GM18511 (cell line): ENCODE measurements at regions not wholly inside any gene's neighbourhood (a gene's known extent, or its start where the extent isn't known, plus 50 kb on each side); places are given as distances from the start of the nearest gene placed in this dataset.
"Not testable (repeated sequence)": the region's sequence is repeated elsewhere in the genome, so short reads cannot be mapped to it uniquely, and the experiment has no call there.

ENCODE experiments used
- ATAC-seq: cut with Tn5 transposase; IDR thresholded peaks from one replicate; pipeline ENCODE4 v1.9.1; 2021; ENCODE audit warnings: mild to moderate bottlenecking, moderate library complexity; ENCODE audit not compliant: unreplicated experiment

DNA sequence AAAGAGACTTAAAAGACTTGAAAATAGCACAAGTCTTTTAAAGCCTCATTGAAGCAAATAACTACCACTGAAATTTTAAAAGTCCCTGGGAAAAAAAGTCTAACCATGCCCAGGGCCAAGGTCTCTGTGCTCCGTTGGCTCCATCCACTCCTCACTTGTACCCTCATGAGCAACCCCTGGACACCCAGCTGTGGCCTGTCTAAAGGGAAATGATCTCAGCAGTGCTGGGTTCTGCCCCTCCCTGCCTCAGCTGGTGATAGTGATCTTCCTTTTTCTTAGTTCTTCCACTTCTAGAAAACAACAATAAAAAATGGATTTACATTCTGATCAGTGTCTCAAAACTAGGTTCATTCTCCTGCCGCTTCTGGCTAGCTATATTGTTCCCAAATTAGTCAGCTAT lies 423.5 kb upstream of the ADAMTS5 start:
- ATAC-seq = no peak

DNA sequence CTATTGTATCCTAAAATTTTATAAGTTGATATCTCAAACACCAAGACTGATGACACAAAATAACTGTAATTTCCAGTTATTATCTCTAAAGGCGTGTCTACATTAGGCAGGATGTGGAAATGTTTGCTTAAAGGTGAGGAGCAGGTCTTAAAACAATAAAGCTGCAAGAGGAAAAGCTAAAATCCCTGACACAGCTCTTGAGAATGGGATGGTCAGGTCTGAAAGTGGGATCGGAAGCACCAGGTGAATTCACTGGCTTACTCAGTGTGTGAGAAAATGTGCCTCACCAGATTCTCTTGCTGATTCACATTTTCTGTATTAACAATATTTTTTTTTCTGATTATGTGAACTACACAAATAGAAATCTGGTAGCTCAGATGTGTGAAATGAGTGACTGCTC lies 421.9 kb upstream of the ADAMTS5 start:
- ATAC-seq = no peak

DNA sequence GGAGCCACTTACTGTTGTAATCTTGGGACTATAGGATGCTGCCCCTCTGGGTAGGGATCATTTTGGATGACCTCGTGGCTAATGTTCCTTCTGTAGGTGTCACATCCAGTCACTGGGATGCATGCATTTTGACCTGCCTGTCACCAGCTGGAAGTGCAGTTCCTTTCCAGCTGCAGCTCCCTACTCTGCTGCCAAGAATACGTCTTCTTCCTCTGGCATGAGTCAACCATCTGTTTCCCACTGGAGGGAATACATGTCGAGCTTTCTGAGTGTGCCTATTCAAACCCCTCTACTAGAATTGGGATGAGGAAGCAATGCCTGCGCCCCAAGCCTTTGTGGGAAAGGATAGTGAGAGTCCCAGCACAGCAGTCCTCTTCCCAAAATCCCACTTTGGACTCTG lies 415.5 kb upstream of the ADAMTS5 start:
- ATAC-seq = no peak

DNA sequence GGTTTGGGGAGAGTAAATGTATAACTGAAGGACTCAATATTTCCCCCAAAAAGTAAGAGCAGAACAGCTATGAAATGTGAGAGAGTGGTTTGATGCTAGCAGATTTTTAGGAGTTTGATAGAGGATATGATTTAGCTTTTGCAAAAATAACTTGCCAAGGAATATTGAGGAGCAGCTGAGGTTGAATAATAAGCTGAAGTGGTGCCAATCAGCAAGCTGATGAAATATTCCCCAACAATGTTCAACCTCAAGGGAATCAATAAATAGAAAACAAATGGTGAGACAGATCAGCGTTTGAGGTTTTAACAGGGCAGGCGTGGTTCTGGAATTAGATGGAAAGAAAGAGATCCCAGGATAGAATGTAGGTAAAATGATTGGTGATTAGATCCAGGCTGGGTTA lies 413.4 kb upstream of the ADAMTS5 start:
- no peak for ATAC-seq

DNA sequence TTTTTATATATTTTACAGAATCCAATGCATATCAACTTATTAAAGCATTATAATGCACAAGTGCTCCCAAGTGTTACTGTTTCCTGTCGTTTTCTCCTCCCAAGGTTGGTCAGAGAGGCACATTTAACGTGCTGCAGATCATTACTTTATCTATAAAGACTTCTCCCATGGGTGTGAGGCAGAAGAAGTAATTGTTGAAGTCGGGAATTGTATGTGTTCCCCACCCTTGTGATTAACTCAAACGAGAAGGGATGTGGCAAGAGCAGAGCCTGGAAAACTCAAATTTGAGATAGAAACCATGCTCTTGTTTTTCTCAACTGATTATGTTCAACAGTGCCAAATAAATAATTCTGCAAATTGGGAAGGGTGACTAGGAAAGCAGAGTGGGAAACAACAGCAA lies 412.5 kb upstream of the ADAMTS5 start:
- ATAC-seq = no peak

DNA sequence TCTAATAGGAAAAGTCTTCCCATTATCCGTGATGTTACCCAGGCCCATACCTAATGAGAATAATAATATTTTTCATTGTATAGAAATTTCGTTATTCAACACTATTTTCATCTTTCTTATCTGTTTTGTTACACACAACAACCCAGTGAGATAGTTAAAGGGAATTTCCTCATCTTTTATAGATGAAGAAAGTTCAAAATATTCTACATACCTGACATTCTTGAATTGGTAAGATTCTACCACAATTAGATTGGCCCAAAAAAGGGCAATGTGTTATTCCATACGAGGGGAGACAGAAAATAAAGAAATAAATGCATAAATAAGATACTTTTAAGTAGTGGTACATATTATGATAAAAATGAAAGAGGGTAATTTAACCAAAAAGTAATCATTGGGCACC lies 405.5 kb upstream of the ADAMTS5 start:
- ATAC-seq = no peak

DNA sequence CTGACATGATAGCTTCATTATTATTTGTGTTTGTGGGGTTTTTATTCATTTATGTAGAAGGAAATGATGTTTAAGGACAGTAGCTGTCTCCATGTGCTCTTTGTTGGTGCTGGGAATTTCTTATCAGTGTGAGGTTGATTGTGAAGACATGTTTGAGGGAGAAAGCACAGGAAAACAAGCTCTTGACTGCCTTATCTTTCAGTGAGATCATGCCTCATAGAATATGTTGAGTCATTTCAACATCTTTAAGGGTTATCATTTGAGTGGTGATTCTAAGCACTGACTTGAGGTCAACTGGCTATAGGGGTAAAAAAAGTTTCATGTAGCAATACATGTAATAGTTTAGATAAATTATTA lies 405.1 kb upstream of the ADAMTS5 start:
- no peak for ATAC-seq

DNA sequence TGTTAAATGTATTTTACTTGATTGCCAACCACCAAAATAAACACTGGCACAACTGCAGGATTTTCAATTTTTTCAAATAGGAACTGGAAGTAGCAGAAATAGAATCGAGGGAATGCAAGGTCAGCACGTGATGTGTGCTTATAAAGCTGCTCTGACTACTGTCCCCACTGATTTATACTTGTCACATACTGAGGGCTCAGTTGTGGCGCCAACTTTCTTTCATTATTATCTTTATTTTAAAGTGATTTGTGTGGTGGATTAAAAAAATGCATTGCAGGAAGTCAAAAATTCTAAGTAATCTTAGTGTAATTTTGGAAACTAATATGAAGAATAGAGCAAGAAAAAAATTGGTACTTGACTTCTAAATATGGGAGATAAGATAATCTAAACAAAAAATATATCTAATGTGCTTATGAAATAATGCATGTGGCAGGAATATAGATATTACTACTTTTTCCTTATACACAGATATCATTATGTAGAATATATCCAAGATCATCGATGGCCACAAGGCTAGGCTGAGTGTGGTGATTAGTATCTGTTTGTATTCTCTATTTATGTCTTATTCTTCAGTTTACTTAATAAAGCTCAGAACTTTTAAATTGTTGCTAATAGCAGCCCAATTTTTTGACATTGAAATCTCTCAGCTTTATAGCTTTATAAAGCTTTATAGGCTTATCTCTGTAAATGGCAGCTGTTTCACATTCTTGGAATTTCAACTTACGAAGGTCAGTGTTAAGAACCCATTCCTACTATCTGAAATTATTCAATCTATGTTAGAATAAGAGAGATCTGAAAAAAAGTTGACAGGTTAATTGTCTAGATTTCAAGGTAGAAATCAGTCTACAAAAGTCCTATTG lies 404.5 kb upstream of the ADAMTS5 start:
- no peak for ATAC-seq

DNA sequence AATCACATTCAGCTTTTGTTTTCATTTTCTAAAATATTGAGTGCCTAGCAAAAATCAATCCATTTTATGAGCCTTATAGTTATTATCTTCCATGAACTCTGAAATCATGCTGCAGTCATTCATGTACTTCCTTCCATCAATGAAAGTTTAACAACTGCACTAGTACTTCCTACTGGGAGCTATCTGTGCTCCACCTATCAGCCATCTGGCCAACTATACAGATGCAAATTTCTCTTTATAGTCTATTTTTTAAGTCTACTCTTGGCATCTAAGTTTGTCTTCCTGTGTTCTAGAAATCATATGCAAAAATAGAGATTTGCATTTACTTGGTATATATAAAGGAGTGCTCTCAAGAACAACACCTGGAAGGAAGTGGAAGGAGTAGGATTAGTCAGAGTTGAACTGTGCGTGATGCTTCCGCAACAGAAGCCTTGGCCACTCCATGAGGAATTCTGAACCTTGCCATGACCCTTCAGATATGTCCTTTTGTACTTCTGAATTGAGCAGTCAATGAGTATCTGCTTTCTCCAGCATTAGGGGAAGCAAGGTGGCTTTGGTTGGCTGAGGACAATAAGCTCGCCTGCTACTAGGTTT lies 403.2 kb upstream of the ADAMTS5 start:
- ATAC-seq = no peak

DNA sequence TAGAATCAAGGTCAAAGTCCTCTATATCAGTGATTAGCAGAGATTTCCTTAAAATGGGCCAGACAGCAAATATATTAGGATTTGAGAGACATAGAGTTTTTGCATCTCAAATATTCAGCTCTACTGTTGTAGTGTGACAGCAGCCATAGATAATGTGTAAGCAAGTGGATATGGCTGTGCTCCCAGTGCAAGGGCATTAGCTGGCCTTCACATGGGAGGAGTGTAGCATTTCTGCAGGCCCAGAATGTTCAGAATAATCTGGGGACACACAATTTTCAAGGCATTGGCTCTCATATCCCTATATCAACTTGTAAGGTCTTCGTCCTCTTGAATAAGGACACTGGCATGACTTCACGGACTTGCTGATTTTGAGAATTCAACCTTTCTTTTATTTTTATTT lies 402.3 kb upstream of the ADAMTS5 start:
- ATAC-seq = no peak

DNA sequence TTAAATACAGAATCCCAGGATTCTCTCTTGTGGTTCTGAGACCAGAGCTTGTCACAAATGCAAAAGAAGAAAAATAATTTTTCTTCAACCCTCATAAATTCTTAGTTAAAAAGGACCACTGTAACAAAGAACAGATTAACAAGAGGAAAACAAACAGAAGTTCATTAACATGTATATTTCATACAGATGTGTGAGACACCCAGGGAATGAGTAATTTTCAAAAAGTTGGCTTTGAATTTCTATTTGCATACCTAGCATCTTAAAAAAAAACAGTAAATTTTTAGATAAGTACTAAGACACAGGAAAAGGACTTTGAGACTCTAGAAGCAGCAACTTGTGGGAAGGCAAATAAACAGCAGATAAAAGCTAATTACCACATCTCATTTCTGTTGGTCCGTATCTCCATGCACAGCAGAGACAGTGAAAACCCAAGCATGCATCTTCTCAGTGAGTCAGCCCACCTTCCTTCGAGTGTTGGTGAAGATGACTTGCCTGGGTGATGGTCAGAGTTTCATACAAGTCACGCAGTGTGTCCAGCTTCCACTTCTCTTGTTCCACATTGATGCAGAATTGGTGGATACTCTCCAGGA lies 399.9 kb upstream of the ADAMTS5 start:
- no peak for ATAC-seq

DNA sequence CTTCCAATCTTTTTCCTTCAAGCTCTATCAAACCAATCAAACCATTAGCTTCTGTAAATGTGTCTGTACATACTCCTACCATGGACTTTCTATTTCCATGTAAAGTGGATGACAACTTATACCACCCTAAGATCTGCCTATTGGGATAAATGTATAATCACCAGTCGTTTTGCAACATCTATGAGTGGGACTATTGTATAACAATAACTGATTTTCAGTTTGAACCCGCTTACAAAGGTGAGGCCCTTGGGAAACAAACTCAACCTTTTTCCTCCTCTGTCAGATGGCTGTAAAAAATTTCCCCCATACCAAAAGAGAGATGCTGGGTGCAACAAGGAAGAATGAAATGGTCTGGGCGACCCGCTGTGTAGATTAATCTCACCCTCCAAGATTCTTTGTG lies 399.1 kb upstream of the ADAMTS5 start:
- ATAC-seq = no peak

DNA sequence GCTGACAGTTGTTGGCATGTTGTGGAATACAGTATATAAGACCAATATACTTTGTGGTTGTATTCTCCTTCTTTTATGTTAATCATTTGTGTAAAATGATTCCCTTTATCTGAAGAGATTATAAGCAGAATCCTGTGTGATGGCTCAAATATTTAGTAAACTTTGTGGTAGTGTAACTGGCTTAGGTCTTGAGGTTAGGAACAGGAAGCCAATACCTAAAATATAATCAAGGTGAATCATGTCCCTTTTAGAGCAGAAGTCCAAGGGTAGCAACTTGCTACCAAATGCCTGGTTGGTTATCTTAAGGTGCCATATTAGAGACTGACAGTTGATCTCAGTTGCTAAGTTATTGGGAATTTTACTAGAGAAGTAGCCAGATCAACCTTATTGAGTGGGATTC lies 398.5 kb upstream of the ADAMTS5 start:
- no peak for ATAC-seq

DNA sequence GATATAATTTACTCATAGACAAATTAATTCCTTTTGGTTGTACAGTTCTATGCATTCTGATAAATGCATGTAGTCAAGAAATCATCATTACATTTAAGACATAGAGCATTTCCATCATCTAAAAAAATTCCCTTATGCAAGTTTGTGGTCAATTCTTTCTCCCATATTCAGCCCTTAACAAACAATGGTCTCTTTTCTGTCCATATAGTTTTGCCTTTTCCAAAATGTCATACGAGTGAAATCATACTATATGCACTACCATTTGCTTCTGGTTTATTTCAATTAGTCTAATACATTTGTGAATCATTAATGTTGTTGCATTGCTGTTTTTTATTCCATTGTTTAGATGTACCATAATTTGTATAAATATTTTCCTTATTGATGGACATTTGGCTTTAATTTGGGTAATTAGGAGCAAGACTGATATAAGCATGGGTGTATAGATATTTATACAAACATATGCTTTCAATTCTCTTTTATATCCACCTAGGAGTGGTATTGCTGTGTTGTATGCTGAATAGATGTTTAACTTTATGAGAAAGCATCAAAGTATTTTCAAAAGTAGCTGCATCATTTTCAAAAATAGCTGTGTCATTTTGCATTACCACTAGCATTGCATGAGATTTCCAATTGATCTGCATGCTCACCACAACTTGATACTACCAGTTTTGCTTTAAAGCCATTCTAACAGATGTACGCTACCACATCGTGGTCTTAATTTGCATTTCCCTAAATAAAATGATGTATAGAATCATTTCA lies 397.0 kb upstream of the ADAMTS5 start:
- ATAC-seq = no peak

DNA sequence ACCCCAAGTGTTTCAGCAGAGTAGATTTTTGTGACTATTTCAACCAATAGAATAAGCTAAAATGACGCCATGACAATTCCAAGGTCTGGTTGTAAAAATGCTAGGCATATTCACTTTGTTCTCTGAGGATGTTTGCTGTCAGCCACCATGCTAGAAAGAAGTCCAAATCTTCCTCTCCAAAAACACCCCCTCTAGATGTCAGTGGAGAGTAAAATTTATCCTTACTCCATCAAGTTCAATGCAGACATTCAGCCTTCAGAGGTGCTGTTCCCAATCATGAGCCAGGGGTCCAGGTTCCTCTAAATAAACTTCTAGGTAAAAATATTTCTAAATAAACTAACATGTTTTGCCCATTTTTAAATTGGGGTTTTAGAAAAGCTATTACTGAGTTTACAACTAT lies 395.4 kb upstream of the ADAMTS5 start:
- no peak for ATAC-seq

DNA sequence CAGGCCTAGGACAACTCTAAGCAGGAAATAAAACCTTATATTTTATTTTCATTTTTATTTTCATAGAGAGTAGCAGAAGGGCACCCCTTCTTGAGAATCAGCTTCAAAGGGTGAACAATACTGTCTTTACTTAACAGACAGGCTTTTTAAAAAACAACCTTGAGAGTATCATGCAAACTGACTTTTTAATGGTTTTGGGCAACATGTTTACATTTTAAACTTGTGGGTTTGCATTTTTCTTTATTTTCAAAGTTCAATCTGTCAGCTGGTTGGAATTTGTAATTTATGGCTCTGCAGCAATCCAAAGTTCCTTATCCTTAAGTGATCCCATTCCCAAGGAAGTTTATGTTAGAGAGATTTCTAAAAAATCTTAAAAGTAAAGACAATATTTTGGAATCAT lies 392.3 kb upstream of the ADAMTS5 start:
- no peak for ATAC-seq

DNA sequence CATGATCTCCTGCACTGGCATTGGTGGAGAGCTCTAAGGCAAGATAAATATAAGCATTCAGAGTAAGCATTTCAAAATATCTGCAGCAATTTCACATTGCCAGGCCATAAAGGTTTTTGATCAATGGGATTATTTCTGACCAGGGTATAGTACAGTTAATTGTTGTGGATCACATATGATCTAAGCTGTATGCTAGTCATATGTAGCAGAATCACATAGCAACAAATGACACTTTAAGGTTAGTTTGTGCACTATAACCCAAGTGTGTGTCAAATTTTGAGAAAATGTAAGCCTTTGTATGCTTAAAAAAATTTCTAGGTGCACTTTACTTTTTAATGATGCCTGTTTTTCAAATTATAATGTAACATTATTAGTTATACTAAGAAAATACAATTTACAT lies 386.0 kb upstream of the ADAMTS5 start:
- no peak for ATAC-seq

DNA sequence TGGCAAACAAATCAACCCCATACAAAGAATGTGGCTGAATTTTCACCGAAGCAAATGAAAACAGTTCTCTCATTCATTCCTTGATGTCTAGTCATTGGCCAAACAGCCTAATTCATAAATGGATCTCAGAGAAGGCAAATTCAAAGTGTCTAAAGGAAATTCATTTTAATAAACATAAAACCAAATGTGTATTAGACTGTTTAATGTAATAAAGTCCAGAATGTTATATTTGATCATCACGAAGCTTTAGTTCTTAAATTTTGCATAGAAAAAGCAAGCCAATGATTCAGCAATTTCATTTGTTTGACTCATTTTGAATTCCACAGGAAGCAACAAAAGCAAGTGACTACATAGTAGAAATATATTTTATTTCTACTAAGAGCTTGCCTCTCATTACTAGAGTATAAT lies 379.2 kb upstream of the ADAMTS5 start:
- no peak for ATAC-seq

DNA sequence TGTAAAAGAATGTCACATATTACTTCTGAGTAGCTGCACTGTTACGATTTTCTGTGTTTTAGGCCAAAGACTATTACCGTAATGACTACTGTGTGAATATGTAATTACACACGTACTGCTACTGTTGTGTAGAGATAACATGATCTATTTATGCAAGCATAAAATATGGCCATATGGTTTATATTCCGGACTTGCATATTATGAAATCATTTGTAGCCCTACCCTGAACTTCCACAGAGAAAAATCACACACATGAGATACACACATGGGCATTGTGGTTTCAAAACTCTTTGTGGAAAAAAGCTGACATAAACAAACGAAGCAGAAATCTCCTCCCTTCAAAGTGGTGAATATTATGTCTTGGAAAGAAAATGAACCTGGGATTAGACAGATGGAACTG lies 373.0 kb upstream of the ADAMTS5 start:
- ATAC-seq = no peak

DNA sequence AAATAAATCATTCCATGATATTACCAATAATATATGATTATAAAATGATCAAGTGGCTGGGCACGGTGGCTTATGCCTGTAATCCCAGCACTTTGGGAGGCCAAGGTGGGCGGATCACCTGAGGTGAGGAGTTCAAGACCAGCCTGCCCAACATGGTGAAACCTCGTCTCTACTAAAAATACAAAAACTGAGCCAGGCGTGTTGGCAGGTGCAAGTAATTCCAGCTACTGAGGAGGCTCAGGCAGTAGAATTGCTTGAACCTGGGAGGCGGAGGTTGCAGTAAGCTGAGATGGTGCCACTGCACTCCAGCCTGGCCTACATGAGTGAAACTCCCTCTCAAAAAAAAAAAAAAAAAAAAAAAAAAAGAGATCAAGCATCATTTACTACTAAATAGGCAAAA lies 371.1 kb upstream of the ADAMTS5 start:
- ATAC-seq = not testable (repeated sequence)

DNA sequence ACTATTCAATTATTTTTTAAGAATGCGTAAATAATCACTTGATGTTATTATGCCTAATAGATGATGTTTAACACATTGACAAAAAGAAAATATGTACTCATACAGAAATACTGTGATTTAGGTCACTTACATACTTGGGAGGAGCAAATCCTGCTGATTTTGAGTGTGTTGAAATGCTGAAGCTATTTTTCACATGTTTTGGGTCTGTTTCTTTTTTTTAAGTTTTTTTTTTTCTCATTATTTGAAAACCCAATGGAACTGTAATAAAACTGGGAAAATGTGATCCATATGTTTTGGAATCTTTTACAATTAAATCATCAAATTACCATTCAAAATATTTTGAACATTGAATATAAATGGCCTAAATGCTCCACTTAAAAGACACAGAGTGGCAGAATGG lies 366.2 kb upstream of the ADAMTS5 start:
- no peak for ATAC-seq
